ENCODE measurements at regions not wholly inside any gene's neighbourhood (a gene's known extent, or its start where the extent isn't known, plus 50 kb on each side); places are given as distances from the start of the nearest gene placed in this dataset.
A peak's percentile ranks its signal among the peaks of the same experiment; 100 is the strongest.
"Not testable (repeated sequence)": the region's sequence is repeated elsewhere in the genome, so short reads cannot be mapped to it uniquely, and the experiment has no call there.

DNA sequence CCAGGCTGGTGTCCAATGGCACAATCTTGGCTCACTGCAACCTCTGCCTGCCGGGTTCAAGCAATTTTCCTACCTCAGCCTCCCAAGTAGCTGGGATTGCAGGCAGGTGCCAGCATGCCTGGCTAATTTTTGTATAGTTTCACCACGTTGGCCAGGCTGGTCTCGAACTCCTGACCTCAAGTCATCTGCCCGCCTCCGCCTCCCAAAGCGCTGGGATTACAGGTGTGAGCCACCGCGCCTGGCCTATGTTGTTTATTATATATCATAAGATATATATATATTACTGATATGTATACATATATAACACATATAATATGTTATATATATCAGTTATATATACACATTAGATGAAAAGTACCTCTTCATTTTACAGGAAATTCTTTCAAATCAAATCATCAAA, 914.7 kb downstream of the FOXD4L5 start:
- DNase-seq: not testable (repeated sequence)

DNA sequence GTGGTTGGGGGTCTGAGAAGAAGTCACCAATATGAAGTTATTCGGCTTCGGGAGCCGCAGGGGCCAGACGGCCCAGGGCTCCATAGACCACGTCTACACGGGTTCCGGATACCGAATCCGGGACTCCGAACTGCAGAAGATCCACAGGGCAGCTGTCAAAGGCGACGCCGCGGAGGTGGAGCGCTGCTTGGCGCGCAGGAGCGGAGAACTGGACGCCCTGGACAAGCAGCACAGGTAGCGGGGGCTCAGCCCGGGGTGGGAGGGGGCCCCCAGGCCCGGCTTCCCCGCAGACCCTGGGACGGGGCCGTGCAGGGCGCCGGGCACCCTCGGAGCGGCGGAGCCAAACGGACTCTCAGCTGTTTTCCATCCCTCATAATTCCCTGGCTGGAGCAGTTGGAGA, 915.4 kb downstream of the FOXD4L5 start:
- DNase-seq: not testable (repeated sequence)

GRCh38 chr9:64369114-64369513, 915.9 kb downstream of the FOXD4L5 start:
- DNase-seq: peak; percentile 78

- DNase-seq: not testable (repeated sequence)
Observed at GRCh38 chr9:64368644-64368942, 916.4 kb downstream of the FOXD4L5 start.

GRCh38 chr9:64367826-64368643, 917.0 kb downstream of the FOXD4L5 start:
- DNase-seq: peak; percentile 15

Data from stimulated activated CD4-positive, alpha-beta T cell treated with anti-CD3 and anti-CD28 coated beads, Interleukin-4, amount 100 ng/mL, for 24 hours (primary cell).